ENCODE measurements at regions not wholly inside any gene's neighbourhood (a gene's known extent, or its start where the extent isn't known, plus 50 kb on each side); places are given as distances from the start of the nearest gene placed in this dataset.

DNA sequence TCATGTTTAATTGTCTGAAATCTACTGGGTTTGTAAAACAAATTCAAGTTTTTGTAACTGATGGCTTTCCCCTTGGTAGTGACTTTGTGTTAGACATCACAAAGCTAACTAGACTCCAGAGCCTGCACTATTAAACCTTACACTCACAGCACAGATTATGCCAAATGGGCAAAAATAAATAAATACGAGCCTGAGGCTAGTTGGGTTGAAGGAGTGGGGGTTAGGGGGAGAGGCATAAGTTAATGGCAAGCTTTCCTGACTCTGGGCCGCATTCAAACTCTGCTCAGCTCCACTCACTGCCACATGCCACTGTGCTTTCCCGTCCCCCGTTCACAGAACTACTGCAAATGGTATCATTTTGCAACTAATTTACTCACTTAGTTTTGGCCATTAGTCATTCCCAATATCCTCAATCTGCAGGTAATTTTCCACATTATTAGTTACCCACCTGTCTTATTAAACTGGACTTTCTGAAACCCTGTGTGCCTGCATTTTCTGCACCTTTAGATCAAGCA, 1079.9 kb upstream of the PIK3C3 start:
- FAIRE-seq, result no peak
- no peaks in the 10 kb centered on the region for H3K36me3 ChIP-seq (ENCODE audit: control insufficient read depth, insufficient read depth, low read length)
- no peak overlapping the region for H3K4me3 ChIP-seq (ENCODE audit: low read depth, low read length)
- no peaks in the 10 kb centered on the region for H3K27me3 ChIP-seq (ENCODE audit: control insufficient read depth, insufficient read depth, low read length)
- DNase-seq (ENCODE audit: low read depth), result peak; percentile 30
- no peak for TF ChIP-seq CTCF (IDR thresholded peaks at IDR 0.05; ENCODE audit: insufficient read depth, low read length, severe bottlenecking)

- DNase-seq (ENCODE audit: low read depth) (peak; percentile 96), FAIRE-seq (no peak)
- no peaks in the 10 kb centered on the region for H3K36me3 ChIP-seq (ENCODE audit: control insufficient read depth, insufficient read depth, low read length)
- no peak for TF ChIP-seq CTCF (IDR thresholded peaks at IDR 0.05; ENCODE audit: insufficient read depth, low read length, severe bottlenecking)
- H3K27me3 ChIP-seq (ENCODE audit: control insufficient read depth, insufficient read depth, low read length), result no peaks in the 10 kb centered on the region
- no peak overlapping the region for H3K4me3 ChIP-seq (ENCODE audit: low read depth, low read length)
These were observed 1080.8 kb upstream of the PIK3C3 start for GRCh38 chr18:40874233-40874632.

DNA sequence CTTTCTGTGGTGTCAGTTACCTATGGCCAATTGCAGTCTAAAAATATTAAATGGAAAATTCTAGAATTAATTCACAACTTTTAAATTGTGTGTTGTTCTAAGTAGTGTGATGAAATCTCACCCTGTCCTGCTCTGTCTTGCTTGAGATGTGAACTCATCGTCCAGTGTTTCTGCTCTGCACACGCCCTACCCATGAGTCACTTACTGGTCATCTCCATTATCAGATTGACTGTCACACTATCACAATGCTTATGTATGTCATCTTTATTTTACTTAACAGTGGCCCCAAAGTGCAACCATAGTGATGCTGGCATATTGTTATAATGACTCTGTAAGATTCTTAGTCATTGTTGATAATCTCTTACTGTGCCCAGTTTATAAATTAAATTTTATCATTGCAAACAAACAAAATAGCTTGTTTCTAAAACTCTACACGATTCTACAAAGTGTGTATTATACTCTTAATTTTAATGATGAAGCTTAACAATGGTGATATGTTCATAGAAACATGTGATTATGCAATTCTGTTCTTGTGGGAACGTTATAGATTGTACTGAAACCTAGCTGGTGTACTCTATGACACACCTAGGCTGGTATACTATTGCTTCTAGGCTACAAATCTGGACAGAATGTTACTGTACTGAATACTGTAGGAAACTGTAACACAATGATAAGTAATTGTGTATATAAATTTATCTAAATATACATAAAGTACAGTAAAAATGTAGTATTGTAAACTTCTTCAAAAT, 1086.8 kb upstream of the PIK3C3 start:
- Histone ChIP-seq H3K27me3 (ENCODE audit: control insufficient read depth, insufficient read depth, low read length) (no peaks in the 10 kb centered on the region), H3K4me3 (ENCODE audit: low read depth, low read length) (no peak overlapping the region), H3K36me3 (ENCODE audit: control insufficient read depth, insufficient read depth, low read length) (no peaks in the 10 kb centered on the region)
- no peak for TF ChIP-seq CTCF (IDR thresholded peaks at IDR 0.05; ENCODE audit: insufficient read depth, low read length, severe bottlenecking)
- FAIRE-seq (peak; percentile 88), DNase-seq (ENCODE audit: low read depth) (peak; percentile 99)

DNA sequence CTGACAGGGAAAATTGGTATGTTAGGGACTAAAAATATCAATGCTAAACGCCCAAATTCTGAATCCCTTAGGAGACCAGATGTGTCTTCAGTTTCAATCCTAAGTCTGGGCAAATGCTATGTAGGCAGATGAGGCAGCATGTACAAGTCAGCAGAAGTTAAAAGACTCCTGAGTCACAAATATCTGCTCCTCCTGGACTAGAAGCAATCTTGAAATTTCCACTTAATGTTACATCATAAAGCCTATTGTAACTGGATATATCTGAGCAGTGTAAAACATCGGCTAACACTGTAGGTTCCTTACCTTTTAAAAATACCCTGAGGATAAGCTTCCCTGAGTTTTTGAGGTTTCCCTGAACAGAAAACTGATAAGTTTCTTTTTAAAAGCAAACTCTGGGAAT, 1087.6 kb upstream of the PIK3C3 start:
- H3K36me3 ChIP-seq (ENCODE audit: control insufficient read depth, insufficient read depth, low read length), result no peaks in the 10 kb centered on the region
- DNase-seq (ENCODE audit: low read depth), result peak; percentile 96
- no peak for FAIRE-seq
- no peaks in the 10 kb centered on the region for H3K27me3 ChIP-seq (ENCODE audit: control insufficient read depth, insufficient read depth, low read length)
- TF ChIP-seq CTCF (IDR thresholded peaks at IDR 0.05; ENCODE audit: insufficient read depth, low read length, severe bottlenecking), result no peak
- H3K4me3 ChIP-seq (ENCODE audit: low read depth, low read length), result no peak overlapping the region

DNA sequence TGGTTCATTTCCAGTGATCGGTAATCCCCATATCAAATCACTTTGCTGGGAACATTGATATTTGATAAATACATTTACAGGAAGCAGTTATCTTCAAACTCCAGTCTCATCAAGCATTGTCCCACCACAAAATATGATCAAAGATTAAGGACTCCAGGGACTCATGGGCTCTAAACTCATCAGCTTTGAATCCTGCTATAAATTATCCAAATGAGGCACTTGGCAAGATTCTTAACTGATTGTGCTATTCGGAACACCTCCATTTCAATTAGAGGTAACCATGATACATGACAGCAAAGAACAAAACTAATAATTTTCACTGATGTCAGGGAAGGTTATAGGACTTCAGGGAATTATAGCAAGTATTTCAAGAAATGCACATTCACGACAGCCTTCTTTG, 1088.1 kb upstream of the PIK3C3 start:
- no peaks in the 10 kb centered on the region for H3K36me3 ChIP-seq (ENCODE audit: control insufficient read depth, insufficient read depth, low read length)
- no peak overlapping the region for H3K4me3 ChIP-seq (ENCODE audit: low read depth, low read length)
- no peak for FAIRE-seq
- H3K27me3 ChIP-seq (ENCODE audit: control insufficient read depth, insufficient read depth, low read length), result no peaks in the 10 kb centered on the region
- peak; percentile 0 for DNase-seq (ENCODE audit: low read depth)
- no peak for TF ChIP-seq CTCF (IDR thresholded peaks at IDR 0.05; ENCODE audit: insufficient read depth, low read length, severe bottlenecking)

All from bronchial epithelial cell (primary cell).